H9 (cell line): ENCODE measurements at regions not wholly inside any gene's neighbourhood (a gene's known extent, or its start where the extent isn't known, plus 50 kb on each side); places are given as distances from the start of the nearest gene placed in this dataset.

Experiments used
- DNase-seq: peaks from one replicate; pipeline ENCODE4 v3.0.0-alpha.2; 2017
- H2AFZ ChIP-seq: one replicate; pipeline ENCODE4 v1.6.1; 2013; ENCODE audit warnings: mild to moderate bottlenecking, low read length, control low read depth, moderate library complexity
- H2AK5ac ChIP-seq: 2 replicates; pipeline ENCODE4 v1.6.1; 2013; ENCODE audit warnings: low read length, control low read depth, mixed read lengths; ENCODE audit not compliant: insufficient read length
- H2BK120ac ChIP-seq: one replicate; pipeline ENCODE4 v1.6.1; 2013; ENCODE audit warnings: low read depth, mild to moderate bottlenecking, low read length, control low read depth, inconsistent platforms; ENCODE audit not compliant: poor library complexity, severe bottlenecking
- H2BK12ac ChIP-seq: 2 replicates; pipeline ENCODE4 v1.6.1; 2013; ENCODE audit warnings: low read length, control low read depth, mixed read lengths, low read depth; ENCODE audit not compliant: insufficient read length
- H2BK15ac ChIP-seq: 2 replicates; pipeline ENCODE4 v1.6.1; 2013; ENCODE audit warnings: low read depth, low read length, control low read depth
- H2BK20ac ChIP-seq: one replicate; pipeline ENCODE4 v1.6.1; 2013; ENCODE audit warnings: low read depth, mild to moderate bottlenecking, low read length, control low read depth, inconsistent platforms; ENCODE audit not compliant: poor library complexity, severe bottlenecking
- H2BK5ac ChIP-seq: 2 replicates; pipeline ENCODE4 v1.6.1; 2013; ENCODE audit warnings: low read length, control low read depth, mixed read lengths; ENCODE audit not compliant: insufficient read length
- H3K14ac ChIP-seq: 2 replicates; pipeline ENCODE4 v1.6.1; 2013; ENCODE audit warnings: low read length, control low read depth; ENCODE audit not compliant: insufficient read depth
- H3K18ac ChIP-seq: 2 replicates; pipeline ENCODE4 v1.6.1; 2013; ENCODE audit warnings: low read depth, mild to moderate bottlenecking, mixed read lengths, low read length, control low read depth; ENCODE audit not compliant: insufficient read length
- H3K23ac ChIP-seq: 2 replicates; pipeline ENCODE4 v1.6.1; 2013; ENCODE audit warnings: low read length, control low read depth, mixed read lengths, low read depth; ENCODE audit not compliant: insufficient read length
- H3K23me2 ChIP-seq: 2 replicates; pipeline ENCODE4 v1.6.1; 2013; ENCODE audit warnings: low read depth, mild to moderate bottlenecking, mixed read lengths, low read length, control low read depth; ENCODE audit not compliant: insufficient read length, poor library complexity, severe bottlenecking
- H3K27ac ChIP-seq: 2 replicates; pipeline ENCODE4 v1.5.1; 2013; ENCODE audit warnings: low read length, control low read depth, mixed read lengths, low read depth; ENCODE audit not compliant: insufficient read length
- H3K27me3 ChIP-seq: 2 replicates; pipeline ENCODE4 v1.6.1; 2013; ENCODE audit warnings: low read length, control low read depth, inconsistent platforms; ENCODE audit not compliant: insufficient read depth
- H3K4ac ChIP-seq: 2 replicates; pipeline ENCODE4 v1.6.1; 2013; ENCODE audit warnings: low read depth, mild to moderate bottlenecking, control low read depth, inconsistent platforms, low read length, moderate library complexity
- H3K4me1 ChIP-seq: 2 replicates; pipeline ENCODE4 v1.6.1; 2013; ENCODE audit warnings: low read length, control low read depth, inconsistent platforms; ENCODE audit not compliant: insufficient read depth
- H3K4me2 ChIP-seq: 2 replicates; pipeline ENCODE4 v1.6.1; 2013; ENCODE audit warnings: low read length, control low read depth, mixed read lengths; ENCODE audit not compliant: insufficient read length, insufficient read depth
- H3K56ac ChIP-seq: 2 replicates; pipeline ENCODE4 v1.6.1; 2013; ENCODE audit warnings: low read depth, mild to moderate bottlenecking, mixed read lengths, low read length, control low read depth; ENCODE audit not compliant: insufficient read length
- H3K79me1 ChIP-seq: 2 replicates; pipeline ENCODE4 v1.6.1; 2013; ENCODE audit warnings: low read depth, mild to moderate bottlenecking, moderate library complexity, low read length, control low read depth, inconsistent platforms; ENCODE audit not compliant: insufficient read depth, poor library complexity, severe bottlenecking
- H3K79me2 ChIP-seq: 2 replicates; pipeline ENCODE4 v1.6.1; 2013; ENCODE audit warnings: low read length, control low read depth, inconsistent platforms; ENCODE audit not compliant: insufficient read depth
- H3K9ac ChIP-seq: 2 replicates; pipeline ENCODE4 v1.6.1; 2013; ENCODE audit warnings: low read length, control low read depth, mixed read lengths; ENCODE audit not compliant: insufficient read length; ENCODE audit errors: extremely low read depth
- H3K9me3 ChIP-seq: one replicate; pipeline ENCODE4 v1.6.1; 2013; ENCODE audit warnings: low read depth, low read length, inconsistent platforms; ENCODE audit not compliant: control insufficient read depth
- H3T11ph ChIP-seq: one replicate; pipeline ENCODE4 v1.6.1; 2013; ENCODE audit warnings: mild to moderate bottlenecking, low read length, control low read depth, inconsistent platforms
- H4K20me1 ChIP-seq: one replicate; pipeline ENCODE4 v1.6.1; 2013; ENCODE audit not compliant: control insufficient read depth, insufficient read length, insufficient read depth
- H4K5ac ChIP-seq: 2 replicates; pipeline ENCODE4 v1.6.1; 2013; ENCODE audit warnings: low read depth, mild to moderate bottlenecking, mixed read lengths, low read length, control low read depth; ENCODE audit not compliant: insufficient read length
- H4K8ac ChIP-seq: replicated peaks from 2 replicates; pipeline ENCODE4 v1.6.1; 2013; ENCODE audit warnings: low read length, control low read depth, mixed read lengths, low read depth; ENCODE audit not compliant: insufficient read length
- H4K91ac ChIP-seq: 2 replicates; pipeline ENCODE4 v1.6.1; 2013; ENCODE audit warnings: low read depth, mild to moderate bottlenecking, moderate library complexity, mixed read lengths, low read length, control low read depth; ENCODE audit not compliant: insufficient read length
- H3K27ac Mint-ChIP-seq, 3 experiments: 2 replicates in 2 of 3; 3 replicates in 1 of 3; pipeline ENCODE4 v1.8.0; 2020 to 2021; ENCODE audit warnings: mixed read lengths in 3 of 3, mild to moderate bottlenecking in 1 of 3, moderate library complexity in 1 of 3
- H3K27me3 Mint-ChIP-seq: 2 replicates; pipeline ENCODE4 v1.8.0; 2021; ENCODE audit warnings: low read depth, mild to moderate bottlenecking, moderate library complexity, mixed read lengths
- H3K36me3 Mint-ChIP-seq, 3 experiments: 2 replicates in 2 of 3; 3 replicates in 1 of 3; pipeline ENCODE4 v1.8.0; 2020 to 2021; ENCODE audit warnings: low read depth in 3 of 3, mixed read lengths in 3 of 3; ENCODE audit not compliant: insufficient read depth in 1 of 3
- H3K4me1 Mint-ChIP-seq, 2 experiments: 2 replicates each; pipeline ENCODE4 v1.8.0; 2020; ENCODE audit warnings: mixed read lengths in 2 of 2
- H3K4me3 Mint-ChIP-seq, 2 experiments: 2 replicates in 1 of 2; 3 replicates in 1 of 2; pipeline ENCODE4 v1.8.0; 2020 to 2021; ENCODE audit warnings: mild to moderate bottlenecking in 2 of 2, mixed read lengths in 2 of 2, moderate library complexity in 1 of 2
- H3K9me3 Mint-ChIP-seq, 2 experiments: 2 replicates in 1 of 2; 3 replicates in 1 of 2; pipeline ENCODE4 v1.8.0; 2020; ENCODE audit warnings: mild to moderate bottlenecking in 2 of 2, mixed read lengths in 2 of 2, moderate library complexity in 1 of 2
- CTCF ChIP-seq: fragments of 200-600 bp; sonication (generic); conservative IDR thresholded peaks from 3 replicates; pipeline ENCODE4 v1.8.0; 2021; ENCODE audit warnings: antibody characterized with exemption, mild to moderate bottlenecking
- WGBS: extraction: QIAGEN DNeasy Blood & Tissue Kit; methylation state at CpG from one replicate; pipeline ENCODE4 v1.1.7; 2013; ENCODE audit warnings: missing lambda C conversion rate, low lambda C conversion rate, mixed read lengths; ENCODE audit not compliant: insufficient read length; ENCODE audit errors: extremely low coverage; 5-methylcytosine and 5-hydroxymethylcytosine counted together

DNA sequence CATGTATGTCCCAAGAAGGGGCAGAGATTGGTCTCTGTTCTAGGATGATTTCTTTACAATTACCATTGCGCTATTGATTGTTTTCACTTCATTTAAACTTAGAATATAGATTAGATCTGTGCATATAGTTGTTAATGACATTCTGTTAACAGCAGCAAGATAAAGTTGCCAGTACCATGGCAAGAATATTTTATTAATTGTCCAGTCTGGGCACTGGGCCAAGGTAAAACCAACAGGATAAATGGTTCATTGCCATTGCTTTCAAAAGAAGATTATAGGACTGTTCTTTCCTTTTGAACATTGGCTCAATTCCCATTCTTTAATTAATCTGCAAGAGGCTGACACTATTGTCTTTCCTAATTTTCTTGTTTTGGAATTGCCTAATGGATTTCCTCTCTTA, 592.4 kb downstream of the RFPL4B start:
- Histone ChIP-seq H3K4me1 (no peaks in the 10 kb centered on the region; the same call in 1 of the 2 replicates), H3K56ac (no peak overlapping the region), H3K9me3 (no peaks in the 10 kb centered on the region), H3K79me1 (no peaks in the 10 kb centered on the region), H2BK120ac (no peak overlapping the region), H3K18ac (no peak overlapping the region), H3T11ph (no peak overlapping the region), H2BK5ac (no peak overlapping the region), H3K4me2 (no peak overlapping the region), H2BK12ac (no peak overlapping the region), H2BK15ac (no peak overlapping the region), H4K91ac (no peak overlapping the region), H4K8ac (no peak overlapping the region), H3K79me2 (no peaks in the 10 kb centered on the region), H4K20me1 (no peaks in the 10 kb centered on the region), H3K9ac (no peak overlapping the region), H3K14ac (no peak overlapping the region), H2AFZ (no peak overlapping the region), H3K27me3 (no peaks in the 10 kb centered on the region), H3K27ac (no peak overlapping the region), H2AK5ac (no peak overlapping the region), H4K5ac (no peak overlapping the region), H3K4ac (no peak overlapping the region), H2BK20ac (no peak overlapping the region), H3K23me2 (no peaks in the 10 kb centered on the region), H3K23ac (no peak overlapping the region)
- no peak for TF ChIP-seq CTCF
- Mint-ChIP-seq H3K4me3 (no peak overlapping the region), H3K27me3 (no peaks in the 10 kb centered on the region), H3K27ac (no peak overlapping the region), H3K9me3 (no peaks in the 10 kb centered on the region), H3K36me3 (no peaks in the 10 kb centered on the region), H3K4me1 (peaks cover 0 to 3% of the 10 kb centered on the region in 2 experiments; a peak in 1 of 4 replicates)
- no peak for DNase-seq
- no CpG with 5 or more reads among the region's 1 CpG for WGBS
